ENCODE measurements at regions not wholly inside any gene's neighbourhood (a gene's known extent, or its start where the extent isn't known, plus 50 kb on each side); places are given as distances from the start of the nearest gene placed in this dataset.

GRCh38 chr1:2945821-2946231, 75.4 kb upstream of the ACTRT2 start:
- no peak for TF ChIP-seq ZFP3 (CRISPR knock-in tag; IDR thresholded peaks at IDR 0.05)
- no peak for TF ChIP-seq CREB5 (CRISPR knock-in tag; IDR thresholded peaks at IDR 0.05; ENCODE audit: low read depth)
- TF ChIP-seq ARNTL (CRISPR knock-in tag; IDR thresholded peaks at IDR 0.05; ENCODE audit: borderline replicate concordance, low read depth) = no peak
- TF ChIP-seq OSR1 (CRISPR knock-in tag; IDR thresholded peaks at IDR 0.05) = no peak
- TF ChIP-seq PATZ1 (CRISPR knock-in tag; IDR thresholded peaks at IDR 0.05; ENCODE audit: borderline replicate concordance) = no peak

All from SK-N-SH treated with all-trans-retinoic acid at 6 μM for 48 hours (cell line).